Activated CD4-positive, alpha-beta T cell treated with anti-CD3 and anti-CD28 coated beads, Interleukin-10, Interleukin-2, amounts not matched to agents 100 ng/mL and 50 ng/mL, durations not matched to agents 16 hours and 8 hours (primary cell): ENCODE measurements at regions not wholly inside any gene's neighbourhood (a gene's known extent, or its start where the extent isn't known, plus 50 kb on each side); places are given as distances from the start of the nearest gene placed in this dataset.

Experiments
- DNase-seq: peaks from one replicate; pipeline ENCODE4 v3.0.0-alpha.2; 2020

GRCh38 chr6:97822632-97823031 lies 539.6 kb upstream of the MMS22L start:
- no peak for DNase-seq

- DNase-seq = no peak
These were observed 558.7 kb upstream of the MMS22L start for GRCh38 chr6:97841763-97842162.

GRCh38 chr6:97842521-97842920 lies 559.5 kb upstream of the MMS22L start:
- DNase-seq = no peak

- DNase-seq = no peak
These were observed 566.4 kb upstream of the MMS22L start for GRCh38 chr6:97849390-97849789.

- no peak for DNase-seq
These were observed 567.6 kb upstream of the MMS22L start for GRCh38 chr6:97850458-97851212.

GRCh38 chr6:97863697-97864096 lies 580.7 kb upstream of the MMS22L start:
- DNase-seq = no peak

GRCh38 chr6:97864366-97864765 lies 581.4 kb upstream of the MMS22L start:
- DNase-seq = no peak

- no peak for DNase-seq
These were observed 581.8 kb upstream of the MMS22L start for GRCh38 chr6:97864826-97865225.

- DNase-seq = no peak
These were observed 582.6 kb upstream of the MMS22L start for GRCh38 chr6:97865612-97866011.

GRCh38 chr6:97866616-97867015 lies 583.6 kb upstream of the MMS22L start:
- no peak for DNase-seq

- DNase-seq = no peak
These were observed 584.2 kb upstream of the MMS22L start for GRCh38 chr6:97867177-97867576.

- DNase-seq = no peak
These were observed 587.3 kb upstream of the MMS22L start for GRCh38 chr6:97870273-97870672.

- no peak for DNase-seq
These were observed 593.7 kb upstream of the MMS22L start for GRCh38 chr6:97876711-97877110.

- DNase-seq = no peak
These were observed 599.7 kb upstream of the MMS22L start for GRCh38 chr6:97882755-97883154.

- no peak for DNase-seq
These were observed 602.3 kb upstream of the MMS22L start for GRCh38 chr6:97885325-97885724.

GRCh38 chr6:97885828-97886227 lies 602.8 kb upstream of the MMS22L start:
- no peak for DNase-seq

- no peak for DNase-seq
These were observed 618.5 kb upstream of the MMS22L start for GRCh38 chr6:97901531-97901930.

- no peak for DNase-seq
These were observed 626.4 kb upstream of the MMS22L start for GRCh38 chr6:97909380-97909779.

- DNase-seq = no peak
These were observed 630.7 kb upstream of the MMS22L start for GRCh38 chr6:97913721-97914120.

- no peak for DNase-seq
These were observed 631.9 kb upstream of the MMS22L start for GRCh38 chr6:97914912-97915311.

- no peak for DNase-seq
These were observed 632.5 kb upstream of the MMS22L start for GRCh38 chr6:97915537-97915936.

- DNase-seq = no peak
These were observed 634.4 kb upstream of the MMS22L start for GRCh38 chr6:97917369-97917768.

GRCh38 chr6:97919046-97919445 lies 636.0 kb upstream of the MMS22L start:
- no peak for DNase-seq

- DNase-seq = no peak
These were observed 636.6 kb upstream of the MMS22L start for GRCh38 chr6:97919631-97920030.

GRCh38 chr6:97923249-97923648 lies 640.2 kb upstream of the MMS22L start:
- no peak for DNase-seq
